Activated T-cell treated with anti-CD3 and anti-CD28 coated beads, Interleukin-2, amount 50 U/mL, for 48 hours (primary cell): ENCODE measurements at regions not wholly inside any gene's neighbourhood (a gene's known extent, or its start where the extent isn't known, plus 50 kb on each side); places are given as distances from the start of the nearest gene placed in this dataset.

Experiments
- DNase-seq, 2 experiments: peaks; one replicate each; pipeline ENCODE4 v3.0.0-alpha.2; 2020

DNA sequence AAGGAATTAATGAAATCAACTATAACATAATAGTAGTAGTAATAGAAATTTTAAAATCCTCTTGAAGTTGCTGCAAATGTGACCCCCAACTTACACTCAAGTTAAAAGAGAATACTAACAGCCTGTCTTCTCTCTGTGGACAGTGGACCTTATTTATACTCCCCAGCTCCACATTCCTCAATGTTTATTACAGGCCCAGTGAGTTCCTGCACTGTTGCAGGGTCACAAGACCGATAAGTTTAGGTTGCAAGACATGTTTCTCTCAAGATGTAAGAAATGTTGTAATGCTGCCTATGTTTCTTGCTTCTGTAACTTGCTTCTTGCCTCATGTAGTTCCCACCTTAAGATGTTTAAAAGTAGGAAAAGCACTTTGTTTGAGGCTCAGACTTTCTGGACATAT, 888.1 kb downstream of the PDCD6IP start:
- DNase-seq, result no peak

DNA sequence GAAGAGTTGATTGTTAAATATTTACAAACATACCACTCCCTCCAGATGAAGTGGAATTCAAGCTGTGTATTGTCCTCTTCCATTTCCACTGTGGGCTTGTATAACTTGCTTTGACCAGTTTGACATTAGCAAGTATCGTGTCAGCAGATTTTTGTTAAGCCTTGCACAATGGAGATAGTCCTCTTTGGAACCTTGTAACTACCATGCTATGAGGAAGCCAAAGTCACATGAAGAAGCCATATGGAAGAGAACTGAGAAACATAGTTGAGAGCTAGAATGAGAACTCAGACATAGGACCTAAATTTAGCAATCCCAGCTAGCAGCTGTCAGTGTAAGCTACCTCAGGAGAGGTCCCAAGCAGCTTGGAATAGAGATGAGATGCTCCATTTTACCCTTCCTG, 889.2 kb downstream of the PDCD6IP start:
- DNase-seq, result no peak

DNA sequence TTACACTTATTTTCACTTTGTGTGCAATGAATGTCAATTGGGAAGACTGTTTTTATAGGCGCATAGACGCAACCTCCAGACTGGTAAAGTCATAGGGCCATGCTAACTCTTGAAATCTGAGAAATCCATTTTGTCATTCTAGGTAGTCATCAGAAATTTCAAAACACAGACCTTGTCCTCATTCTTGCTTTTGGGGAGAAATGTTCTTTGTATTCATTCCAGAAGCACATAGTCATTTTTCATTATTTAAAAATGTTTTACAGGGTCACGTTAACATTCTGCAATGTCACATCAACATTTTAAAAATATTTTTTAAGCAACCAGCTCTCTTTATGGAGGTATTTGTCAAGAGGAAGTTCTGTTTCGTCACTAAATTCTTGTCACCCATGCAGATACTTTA, 898.4 kb downstream of the PDCD6IP start:
- DNase-seq, result no peak

DNA sequence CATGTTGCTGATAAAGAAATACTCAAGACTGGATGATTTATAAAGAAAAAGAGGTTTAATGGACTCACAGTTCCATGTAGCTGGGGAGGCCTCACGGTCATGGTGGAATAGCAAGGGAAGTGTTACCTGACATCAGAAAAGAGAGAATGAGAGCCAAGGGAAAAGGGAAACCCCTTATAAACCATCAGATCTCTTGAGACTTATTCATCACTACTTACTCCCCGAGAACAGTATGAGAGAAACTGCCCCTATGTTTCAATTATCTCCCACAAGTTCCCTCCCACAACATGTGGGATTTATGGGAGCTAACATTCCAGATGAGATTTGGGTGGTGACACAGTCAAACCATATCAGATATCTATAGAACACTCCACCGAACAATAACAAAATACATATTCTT, 904.6 kb downstream of the PDCD6IP start:
- no peak for DNase-seq

DNA sequence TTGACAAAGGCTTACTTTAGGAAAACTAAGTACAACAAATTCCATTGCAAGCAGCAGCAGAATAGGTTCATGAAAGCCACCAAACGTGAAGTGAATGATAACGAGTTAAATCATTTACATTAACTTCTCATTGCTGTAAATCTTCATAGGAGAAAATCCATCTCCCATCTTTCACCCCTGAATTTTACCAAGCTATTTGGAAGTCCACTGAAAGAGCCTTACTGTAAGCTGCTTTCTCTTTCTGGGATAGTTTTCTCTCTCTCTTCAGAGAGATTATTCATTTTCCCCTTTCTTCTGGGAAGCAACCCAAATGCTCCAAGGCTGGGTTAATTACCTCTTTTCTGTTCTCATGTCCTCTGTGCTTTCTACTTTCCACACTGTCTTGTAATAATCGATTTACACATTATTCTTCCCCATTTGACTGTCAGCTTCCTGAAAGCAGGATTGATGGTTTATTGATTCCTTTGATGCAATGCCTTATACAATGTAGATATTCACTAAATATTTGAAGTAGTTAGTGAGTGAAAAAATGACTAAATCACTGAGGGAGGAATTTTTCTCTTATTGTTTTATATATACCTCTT, 914.3 kb upstream of the ARPP21 start:
- no peak for DNase-seq

DNA sequence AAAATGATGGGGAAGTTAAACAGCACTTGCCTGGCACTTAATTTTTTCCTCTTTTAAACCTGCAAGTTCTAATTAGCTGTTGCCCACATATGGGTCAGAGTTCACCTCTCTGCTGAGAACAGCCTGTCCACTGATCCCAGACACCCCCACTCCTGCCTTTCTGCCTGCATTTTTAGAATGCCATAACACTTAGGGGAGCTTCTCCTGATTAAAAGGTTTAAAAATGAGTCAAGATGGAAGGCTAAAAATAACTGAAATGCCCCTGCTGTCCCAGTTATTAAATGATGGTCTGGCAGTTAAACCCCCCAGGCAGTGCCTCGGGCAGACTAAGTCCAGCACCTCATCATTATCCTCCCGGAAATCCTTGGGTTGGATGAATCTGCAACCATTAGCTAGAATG, 913.6 kb upstream of the ARPP21 start:
- DNase-seq, result no peak

DNA sequence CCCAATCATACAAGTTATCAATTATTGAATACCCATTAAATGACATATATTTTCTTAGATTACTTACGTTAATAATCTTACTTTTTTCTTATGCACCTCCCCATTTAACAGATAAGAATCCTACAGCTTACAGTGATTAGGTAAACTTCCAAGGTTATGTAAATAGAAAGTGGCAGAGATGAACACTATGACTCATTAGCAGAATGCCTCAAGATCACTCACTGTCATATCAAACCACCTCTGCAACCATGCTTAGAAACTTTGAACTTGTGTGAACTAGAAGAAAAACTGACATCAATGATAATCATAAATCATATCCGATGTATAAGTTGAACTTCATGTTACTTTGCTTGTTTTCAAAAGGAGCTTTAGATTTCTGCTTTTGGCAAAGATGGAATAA, 911.6 kb upstream of the ARPP21 start:
- no peak for DNase-seq

DNA sequence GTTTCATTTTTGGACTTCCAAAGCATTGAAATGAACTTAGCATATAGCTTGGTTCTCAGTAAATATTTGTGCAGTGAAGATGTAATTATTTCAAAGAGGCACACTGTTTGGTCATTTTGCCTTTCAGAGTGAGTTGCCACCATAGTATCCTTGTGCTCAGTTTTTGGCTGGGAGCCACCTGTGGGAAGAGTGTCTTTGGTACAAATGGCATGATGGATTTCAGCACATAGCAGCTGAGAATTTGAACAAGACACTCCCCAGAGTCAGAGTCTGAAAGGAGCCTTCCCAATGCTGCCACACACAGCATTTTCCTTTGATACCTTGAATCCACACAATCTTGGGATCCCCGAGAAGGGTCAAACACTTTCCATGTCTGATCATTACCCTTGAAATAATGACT, 897.2 kb upstream of the ARPP21 start:
- DNase-seq, result no peak

DNA sequence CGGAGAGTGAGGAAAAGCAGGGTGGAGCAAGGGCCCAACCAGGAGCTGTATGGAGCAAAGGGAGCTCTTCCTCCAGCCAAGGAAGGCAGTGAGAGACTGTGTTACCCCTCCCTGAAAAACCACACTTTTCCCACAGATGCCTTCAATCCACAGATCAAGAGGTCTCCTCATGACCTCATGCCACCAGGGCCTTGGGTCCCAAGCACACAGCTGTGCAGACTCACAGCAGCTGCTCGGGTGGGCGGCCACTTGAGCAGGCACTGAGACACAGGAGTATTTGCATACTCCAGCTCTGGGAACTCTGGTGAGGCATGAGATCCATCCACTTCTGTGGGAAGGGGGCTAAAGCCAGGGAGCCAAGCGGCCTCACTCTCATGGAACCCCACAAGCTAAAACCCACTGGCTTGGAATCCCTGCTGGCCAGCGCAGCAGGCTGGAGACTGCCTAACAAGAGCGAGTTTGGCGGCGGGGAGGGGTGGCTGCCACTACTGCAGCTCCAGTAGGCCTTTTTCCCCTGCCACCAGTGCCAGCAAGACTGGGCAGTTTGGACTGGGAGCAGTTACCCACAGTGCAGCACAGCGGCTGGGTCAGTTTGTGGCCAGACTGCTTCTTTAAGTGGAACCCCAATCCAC, 880.6 kb upstream of the ARPP21 start:
- DNase-seq, result no peak

DNA sequence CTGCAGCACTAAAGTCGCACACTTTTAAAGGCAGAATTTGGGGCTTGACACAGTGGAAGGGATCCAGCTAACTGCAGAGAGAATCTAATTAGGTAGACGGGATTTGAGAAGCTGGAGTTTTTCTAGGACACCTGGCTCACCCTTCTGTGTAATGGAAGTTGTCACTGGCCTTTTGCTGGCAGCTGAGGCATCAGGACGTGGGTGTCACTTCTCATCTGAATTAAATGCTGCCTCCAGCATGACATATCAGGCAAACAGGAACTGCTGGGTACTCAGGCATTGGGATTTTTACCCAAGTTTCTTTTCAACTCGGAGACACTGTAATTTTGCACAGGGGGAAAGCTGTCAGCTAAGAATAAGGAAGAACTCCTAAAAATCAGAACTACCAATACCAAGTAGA, 861.9 kb upstream of the ARPP21 start:
- no peak for DNase-seq

DNA sequence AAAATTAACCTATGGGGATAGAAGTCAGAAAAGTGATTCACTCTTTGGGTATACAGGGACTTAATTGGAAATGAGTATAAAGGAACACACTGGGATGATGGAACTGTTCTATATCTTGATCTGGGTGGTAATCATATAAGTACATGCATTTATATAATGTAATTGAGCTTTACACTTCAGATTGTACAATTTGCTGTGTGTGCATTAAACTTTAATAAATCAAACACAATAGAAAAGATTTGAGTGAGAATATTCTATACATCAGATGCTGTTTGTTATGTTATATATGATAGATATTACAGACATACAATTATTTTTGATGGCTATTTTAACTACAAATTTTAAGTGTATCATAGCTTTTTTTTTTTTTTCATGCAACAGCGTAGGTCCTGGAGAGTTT, 860.2 kb upstream of the ARPP21 start:
- no peak for DNase-seq

DNA sequence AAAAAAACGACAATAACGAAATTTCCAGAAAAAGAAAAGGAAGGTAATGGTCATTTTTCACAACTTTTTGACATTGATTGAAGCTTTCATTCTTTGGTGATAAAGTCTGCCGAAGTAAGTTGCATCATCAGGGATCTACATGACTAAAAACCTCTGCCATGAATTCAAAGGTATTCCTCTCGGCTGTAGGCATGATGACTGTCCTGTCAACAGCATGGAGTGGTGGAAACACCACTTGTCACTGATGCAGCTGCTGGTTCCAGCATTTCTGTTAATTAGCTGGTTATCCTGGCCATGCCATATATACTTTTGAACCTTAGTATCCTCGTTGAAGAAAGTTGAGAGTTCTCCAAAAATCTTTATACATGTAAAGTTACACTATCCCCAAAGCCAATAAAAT, 859.0 kb upstream of the ARPP21 start:
- no peak for DNase-seq

DNA sequence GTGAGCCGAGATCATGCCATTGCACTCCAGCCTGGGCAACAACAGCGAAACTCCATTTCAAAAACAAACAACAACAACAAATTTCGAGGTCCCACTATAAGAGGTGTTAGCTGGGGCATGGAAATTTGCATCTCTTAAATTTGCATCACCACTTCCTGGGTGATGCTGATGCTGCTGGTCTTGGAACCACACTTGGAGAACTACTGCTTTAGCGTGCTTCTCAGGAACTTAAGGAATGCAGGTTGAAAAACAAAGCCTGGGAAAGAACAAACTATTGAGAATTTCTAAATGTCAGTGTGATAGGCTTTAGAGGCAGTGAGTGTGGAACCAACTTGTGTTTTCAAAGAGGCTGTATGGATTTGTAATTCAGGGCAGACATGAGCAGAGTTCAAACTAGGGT, 858.4 kb upstream of the ARPP21 start:
- DNase-seq, result no peak

DNA sequence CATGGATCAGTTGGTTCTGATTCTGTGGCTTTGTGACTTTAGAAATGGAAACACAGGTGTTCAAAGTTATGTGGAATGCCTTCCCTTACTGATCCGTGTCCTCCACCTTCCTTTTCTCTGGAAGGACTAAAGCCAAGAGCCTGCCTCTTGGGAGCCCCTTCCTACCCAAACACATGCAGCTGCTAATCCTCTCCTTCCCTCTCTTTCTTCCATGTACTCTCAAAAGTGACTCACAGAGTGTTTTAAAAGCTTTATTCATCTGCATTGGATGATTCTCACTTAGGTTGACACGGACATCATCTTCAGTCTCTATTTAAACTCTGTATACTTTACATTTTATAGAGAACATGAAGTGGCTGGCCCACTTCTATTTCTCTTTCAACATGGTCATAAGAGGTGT, 856.5 kb upstream of the ARPP21 start:
- DNase-seq, result no peak

DNA sequence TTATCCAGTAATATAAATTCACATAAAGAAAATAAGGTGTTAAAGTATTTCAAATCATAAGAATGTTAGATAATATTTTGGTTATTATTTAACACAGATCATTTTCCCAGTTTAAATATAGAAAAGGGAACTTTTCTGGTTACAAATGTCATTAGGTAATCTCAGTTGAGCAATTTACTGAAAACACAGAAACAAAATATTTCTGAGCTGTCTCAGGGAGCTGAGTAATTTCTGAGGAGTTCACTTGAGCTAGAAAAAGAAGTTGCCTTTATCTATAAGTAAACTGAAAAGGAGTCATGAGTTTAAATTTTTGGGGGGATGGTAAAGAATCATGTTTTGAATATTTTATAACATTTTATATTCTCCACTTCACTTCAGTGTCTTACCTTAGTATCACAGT, 855.4 kb upstream of the ARPP21 start:
- DNase-seq, result no peak

DNA sequence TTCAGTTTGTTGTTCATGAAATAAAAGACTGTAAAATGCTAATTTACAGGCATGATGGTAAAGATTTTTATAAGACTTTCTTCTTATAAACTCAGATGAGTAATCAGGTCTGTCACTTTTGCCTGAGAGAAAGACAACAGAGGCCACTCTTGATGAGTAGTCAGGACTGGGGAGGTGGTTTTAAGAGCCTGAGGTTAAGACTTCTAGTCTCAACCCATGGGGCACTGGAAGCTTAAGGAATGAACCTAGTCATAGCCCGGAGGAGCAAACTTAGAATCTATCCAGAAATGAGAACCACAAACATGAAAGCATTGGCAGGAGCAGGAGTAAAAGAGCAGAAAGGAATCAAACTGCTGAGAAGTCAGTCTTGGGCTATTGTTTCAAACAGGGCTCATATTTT, 846.3 kb upstream of the ARPP21 start:
- no peak for DNase-seq

DNA sequence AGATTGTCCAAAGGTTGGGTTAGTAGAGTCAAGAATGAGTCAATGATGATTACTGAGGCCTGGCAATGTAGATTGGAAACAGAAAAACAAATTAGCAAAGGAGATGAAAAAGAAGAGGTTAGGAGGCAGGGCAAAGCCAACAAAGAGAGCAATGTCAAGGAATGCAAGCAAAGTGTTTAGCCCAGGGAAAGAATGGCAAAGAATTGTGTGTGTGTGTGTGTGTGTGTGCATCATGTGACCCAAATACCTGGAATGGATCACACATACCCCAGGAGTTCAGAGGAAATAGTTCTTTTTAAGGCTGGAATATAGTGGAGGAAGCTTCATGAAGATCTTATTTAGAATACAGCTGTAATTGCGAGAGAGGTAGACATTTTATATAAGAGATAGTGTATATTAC, 831.7 kb upstream of the ARPP21 start:
- DNase-seq, result no peak

DNA sequence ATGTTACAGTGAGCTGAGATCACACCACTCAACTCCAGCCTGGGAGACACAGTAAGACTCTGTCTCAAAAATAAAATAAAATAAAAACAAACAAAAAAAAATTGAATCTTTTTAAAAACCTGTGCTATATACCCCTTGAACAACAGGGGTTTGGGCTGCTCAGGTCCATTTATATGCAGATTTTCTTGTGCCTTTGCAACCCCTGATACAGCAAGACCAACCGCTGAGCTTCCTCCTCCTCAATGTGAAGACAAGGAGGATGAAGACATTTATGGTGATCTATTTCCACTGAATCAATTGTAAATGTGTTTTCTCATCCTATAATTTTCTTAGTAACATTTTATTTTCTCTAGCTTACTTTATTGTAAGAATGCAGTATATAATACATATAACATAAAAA, 831.0 kb upstream of the ARPP21 start:
- DNase-seq, result no peak

DNA sequence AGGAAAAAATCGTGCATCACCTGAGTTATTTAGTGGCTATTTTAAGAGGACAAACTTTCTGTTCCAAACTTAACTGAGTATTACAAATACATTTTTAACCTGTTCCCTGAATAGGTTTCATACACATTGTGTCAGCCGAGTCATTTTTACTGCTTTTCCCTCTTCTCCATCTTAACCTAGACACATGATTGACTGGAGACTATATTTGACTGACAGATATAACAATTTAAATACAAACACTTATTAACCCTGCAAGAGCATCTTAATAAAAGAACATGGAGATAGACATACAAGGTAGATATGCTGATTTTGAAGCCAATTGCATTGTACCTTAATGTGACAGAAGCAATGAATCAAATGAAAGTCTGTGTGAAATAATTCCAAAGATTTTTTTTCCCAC, 810.5 kb upstream of the ARPP21 start:
- no peak for DNase-seq

DNA sequence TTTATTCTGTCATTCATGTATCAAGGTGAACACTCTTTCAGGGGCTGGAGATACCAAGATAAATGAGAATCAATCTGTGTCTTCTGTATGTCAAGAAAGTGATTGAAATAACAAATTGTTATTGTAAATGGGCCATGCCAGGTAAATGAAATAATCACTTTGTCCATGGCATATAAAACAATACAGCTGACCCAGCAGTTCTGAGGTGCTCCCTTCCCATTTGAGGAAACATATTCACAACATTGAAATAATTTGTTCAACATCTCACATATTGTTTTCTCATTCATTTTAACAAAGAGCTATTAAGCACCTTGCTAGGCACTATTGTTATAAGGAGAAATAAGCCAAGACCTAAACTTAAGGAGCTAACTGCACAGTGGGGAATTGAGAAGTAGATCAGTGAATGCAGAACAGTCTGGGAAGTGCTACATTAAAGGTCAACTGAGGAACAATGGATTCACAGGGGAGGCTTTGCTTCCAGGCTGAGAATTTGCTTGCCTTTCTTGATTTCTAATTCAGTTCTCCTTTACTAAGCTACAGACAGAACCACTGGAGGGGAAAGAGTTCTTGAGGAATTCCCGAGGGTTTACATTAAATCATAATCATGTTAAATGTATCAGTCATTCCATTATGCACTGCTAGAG, 806.3 kb upstream of the ARPP21 start:
- DNase-seq, result no peak

DNA sequence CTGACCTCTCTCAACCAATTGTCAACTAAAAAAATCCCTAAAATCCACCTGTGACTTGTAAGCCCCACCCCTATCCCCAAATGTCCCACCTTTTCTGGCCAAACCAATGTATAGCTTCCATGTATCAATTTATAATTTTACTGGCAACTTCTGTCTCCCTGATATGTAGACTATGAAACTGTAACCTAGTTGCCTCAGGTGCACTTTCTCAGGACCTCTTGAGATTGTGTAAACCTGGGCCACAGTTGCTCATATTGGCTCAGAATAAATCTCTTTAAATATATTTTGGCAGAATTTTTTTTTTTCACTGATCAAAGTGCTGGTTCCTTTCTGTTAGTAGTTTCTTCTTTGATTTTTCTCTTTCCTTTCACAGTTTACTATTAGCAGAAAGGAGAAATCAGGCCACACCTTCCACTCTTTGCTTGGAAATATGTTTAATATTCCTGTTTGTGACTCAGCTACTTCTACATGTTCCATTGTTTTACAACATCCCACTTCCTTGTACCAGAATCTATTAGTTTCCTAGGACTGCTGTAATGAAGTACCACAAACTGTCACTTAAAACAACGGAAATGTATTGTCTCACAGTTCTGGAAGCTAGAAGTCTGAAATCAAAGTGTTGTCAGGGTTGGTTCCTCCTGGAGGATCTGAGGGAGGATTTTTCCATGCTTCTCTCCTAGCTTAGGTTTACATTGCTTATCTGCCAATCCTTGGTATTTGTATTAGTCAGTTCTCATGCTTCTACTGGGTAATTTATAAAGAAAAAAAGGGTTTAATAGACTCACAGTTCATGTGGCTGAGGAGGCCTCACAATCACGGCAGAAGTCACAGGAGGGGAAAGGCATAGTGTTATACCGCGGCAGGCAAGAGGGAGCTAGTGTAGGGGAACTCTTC, 801.2 kb upstream of the ARPP21 start:
- no peak for DNase-seq

DNA sequence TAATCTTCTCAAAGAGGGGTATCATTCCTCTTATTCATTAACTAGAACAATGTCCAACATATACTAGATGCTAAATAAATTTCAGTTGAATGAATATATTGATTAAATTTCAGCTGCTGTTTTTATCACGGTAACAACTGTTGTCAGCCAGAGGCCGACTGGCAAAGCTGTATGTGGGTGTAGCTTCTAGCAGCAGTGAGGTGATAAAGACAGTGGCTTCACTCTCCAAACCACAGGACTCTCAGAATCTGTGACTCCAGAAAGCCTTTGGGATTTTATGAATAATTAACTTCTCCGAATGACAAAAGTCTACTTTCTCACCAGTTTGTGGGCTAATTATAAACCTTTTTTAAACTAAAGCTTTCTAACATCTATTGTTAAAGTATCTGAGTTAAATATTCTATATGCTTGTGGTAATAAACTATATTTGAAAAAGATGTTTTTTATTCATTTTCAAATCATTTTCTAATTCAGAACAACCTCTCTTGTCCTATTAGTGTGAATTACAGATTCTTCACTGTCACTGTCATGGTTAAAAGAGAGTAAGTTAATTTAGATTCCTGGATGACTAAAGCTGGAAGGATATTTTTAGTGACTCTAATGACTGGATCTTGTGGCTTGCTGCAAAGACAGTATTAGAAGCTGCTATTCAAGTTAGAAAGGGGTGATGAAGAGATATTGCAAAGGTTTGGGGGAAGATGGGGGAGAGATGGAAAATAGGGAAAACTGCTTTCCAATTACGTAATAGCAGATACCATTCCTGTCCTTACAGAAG, 796.4 kb upstream of the ARPP21 start:
- DNase-seq, result no peak

DNA sequence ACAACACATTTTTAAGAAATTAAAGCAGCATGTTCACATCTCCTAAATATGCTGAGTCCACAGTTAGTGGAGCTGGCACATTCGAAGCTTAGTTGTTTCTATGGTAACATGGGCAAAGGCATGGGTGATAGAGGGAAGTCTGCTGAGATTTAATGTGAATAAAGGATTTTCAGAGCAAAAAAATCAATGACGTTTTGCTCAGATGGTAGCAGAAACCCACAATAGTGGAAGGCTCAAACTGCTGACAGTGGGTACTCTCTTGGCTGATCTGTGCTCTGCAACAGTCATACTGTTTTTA, 795.1 kb upstream of the ARPP21 start:
- DNase-seq, result no peak
